ENCODE measurements at regions not wholly inside any gene's neighbourhood (a gene's known extent, or its start where the extent isn't known, plus 50 kb on each side); places are given as distances from the start of the nearest gene placed in this dataset.

GRCh38 chr15:89017370-89018066 is 70.7 kb upstream of the ABHD2 start (continued):
- TF ChIP-seq ARID4B (CRISPR knock-in tag; IDR thresholded peaks at IDR 0.05) (no peak), SFPQ (IDR thresholded peaks at IDR 0.05; ENCODE audit: low read depth, low read length) (no peak), HNRNPUL1 (IDR thresholded peaks at IDR 0.05; ENCODE audit: low read length) (no peak), PCBP2 (IDR thresholded peaks at IDR 0.05; ENCODE audit: low read depth, low read length, poor library complexity, severe bottlenecking) (no peak), FOXJ3 (CRISPR knock-in tag; IDR thresholded peaks at IDR 0.05) (no peak), ZBTB5 (IDR thresholded peaks at IDR 0.05) (no peak), ZNF75A (CRISPR knock-in tag; IDR thresholded peaks at IDR 0.05) (no peak), NFE2 (IDR thresholded peaks at IDR 0.05; ENCODE audit: low read depth) (no peak), ZNF277 (CRISPR knock-in tag; IDR thresholded peaks at IDR 0.05; ENCODE audit: borderline replicate concordance) (no peak), NBN (IDR thresholded peaks at IDR 0.05; ENCODE audit: low read depth) (0 out of 2 replicates have a peak, but pooled peaks have one; percentile 26), CEBPG (CRISPR knock-in tag; IDR thresholded peaks at IDR 0.05) (peak; percentile 55; the same call in 1 of the 2 replicates), CEBPG (tag; conservative IDR thresholded peaks at IDR 0.05 in 1 of 2, IDR thresholded peaks at IDR 0.05 in 1 of 2) (0 out of 4 replicates have a peak, but pooled peaks of 1 of the 2 experiments have one; percentile 29), SMARCB1 (IDR thresholded peaks at IDR 0.05; ENCODE audit: insufficient read length, low read depth) (no peak), GMEB1 (CRISPR knock-in tag; IDR thresholded peaks at IDR 0.05) (no peak), STAG1 (CRISPR knock-in tag; IDR thresholded peaks at IDR 0.05; ENCODE audit: borderline replicate concordance) (peak; percentile 64)

Measured in K562 (cell line).